GM19238 (cell line): ENCODE measurements at regions not wholly inside any gene's neighbourhood (a gene's known extent, or its start where the extent isn't known, plus 50 kb on each side); places are given as distances from the start of the nearest gene placed in this dataset.

Source experiments
- DNase-seq: peaks from one replicate; pipeline ENCODE4 v3.0.0; 2011; ENCODE audit warnings: low spot score; ENCODE audit not compliant: insufficient read length

DNA sequence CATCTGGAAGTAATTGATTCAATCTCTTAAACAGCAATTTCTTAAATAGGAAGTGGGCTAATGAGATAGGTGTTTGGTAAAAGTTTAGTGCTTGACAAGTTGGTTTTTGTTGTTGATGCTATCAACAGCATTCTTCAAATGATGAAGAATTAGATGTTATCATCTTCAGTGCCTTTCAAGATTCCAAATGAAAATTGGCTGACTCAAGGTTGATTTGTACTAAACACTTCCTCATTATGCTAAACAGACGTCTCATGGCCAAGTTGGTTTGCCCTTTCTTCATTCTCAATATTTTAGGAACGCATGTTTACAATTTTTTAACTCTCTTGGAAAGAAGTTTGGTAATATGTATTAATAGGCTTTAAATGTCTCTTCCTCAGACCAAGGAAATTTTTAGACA is 86.0 kb downstream of the MID1IP1 start:
- no peak for DNase-seq

DNA sequence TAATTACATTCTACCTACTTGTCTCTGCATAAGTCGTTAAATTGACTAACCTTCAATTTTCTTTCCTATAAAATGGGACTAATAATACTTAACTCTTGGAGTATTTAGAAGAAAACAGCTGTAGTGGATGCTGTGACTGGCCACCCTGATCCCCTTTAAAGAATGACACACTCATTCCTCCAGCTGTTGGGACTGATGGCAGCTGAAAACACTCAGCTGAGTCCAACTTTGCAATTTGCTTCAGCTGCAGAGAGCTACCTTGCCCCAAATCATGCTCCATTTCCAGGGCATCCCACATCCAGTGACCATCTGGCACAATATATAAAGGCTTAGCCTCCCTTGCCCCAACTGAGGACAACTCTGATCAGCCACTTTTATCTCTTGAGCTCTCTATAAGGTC is 89.1 kb downstream of the MID1IP1 start:
- DNase-seq: no peak

DNA sequence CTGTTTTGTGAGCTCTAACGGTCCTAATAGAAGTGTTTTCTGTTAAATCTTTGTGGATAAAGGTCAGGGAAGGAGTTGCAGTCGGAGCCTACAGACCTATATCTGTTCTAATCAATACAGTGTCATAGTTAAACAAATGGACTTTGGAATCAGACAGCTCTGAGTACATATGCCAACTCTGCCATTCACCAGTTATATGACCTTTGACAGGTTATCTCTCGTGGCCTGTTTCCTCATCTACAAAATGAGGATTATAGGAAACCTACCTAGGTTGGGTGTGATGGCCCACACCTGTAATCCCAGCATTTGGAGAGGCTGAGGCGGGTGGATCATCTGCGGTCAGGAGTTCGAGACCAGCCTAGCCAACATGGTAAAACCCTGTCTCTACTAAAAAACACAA is 89.7 kb downstream of the MID1IP1 start:
- no peak for DNase-seq

DNA sequence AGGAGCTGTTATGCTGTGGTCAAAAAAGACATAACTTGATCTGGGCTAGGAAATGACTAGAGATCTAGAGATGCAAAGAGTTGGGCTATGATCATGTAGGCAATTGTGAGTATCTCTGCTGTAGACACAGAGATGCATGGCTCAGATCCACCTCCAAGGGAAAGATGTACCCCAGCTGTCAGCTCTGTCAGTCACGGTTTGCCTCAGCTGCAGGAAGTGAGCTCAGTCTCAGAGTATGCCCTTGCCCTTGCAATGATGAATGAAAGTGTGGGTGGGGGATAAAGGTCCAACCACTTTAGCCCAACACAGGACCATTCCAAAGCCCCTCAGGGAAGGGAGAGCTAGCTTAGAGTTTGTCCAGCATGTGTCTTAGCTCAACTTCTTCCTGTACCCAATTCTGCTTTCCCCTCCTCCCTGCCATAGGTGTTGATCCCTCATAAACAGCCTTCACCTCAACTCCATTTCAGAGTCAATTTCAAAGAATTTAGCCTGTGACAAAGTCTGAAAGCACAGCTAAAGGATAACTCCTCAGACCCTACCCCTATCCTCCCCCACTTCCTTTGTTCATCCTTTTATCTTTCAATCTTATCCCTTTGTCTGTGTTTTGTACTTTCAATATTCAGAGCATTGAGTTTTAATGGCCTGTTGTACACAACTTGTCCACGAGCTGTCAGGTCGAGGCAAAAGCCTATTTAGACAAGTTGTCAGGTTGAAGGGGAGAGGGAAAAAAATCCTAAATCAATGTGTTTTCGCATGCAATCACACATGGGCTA is 90.6 kb downstream of the MID1IP1 start:
- DNase-seq: peak; percentile 2

DNA sequence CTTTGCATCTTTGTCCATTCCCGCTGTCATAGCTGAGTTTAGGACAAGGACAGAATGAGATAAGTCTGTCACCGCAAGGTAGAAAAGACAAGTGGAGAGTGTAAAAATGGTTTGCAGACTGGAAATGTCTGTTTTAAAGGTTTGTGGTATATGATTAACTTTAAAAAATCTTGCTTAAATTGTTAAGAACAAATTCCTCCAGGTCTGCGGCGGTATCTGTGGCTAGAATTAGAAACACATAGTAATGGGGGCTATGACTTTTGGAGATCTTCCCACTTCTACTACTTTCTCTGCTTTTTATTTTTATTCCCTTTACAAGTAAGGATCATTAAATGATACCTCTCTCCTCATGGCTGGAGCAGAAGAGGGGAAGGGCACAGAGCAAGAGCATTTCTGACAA is 92.2 kb downstream of the MID1IP1 start:
- no peak for DNase-seq

DNA sequence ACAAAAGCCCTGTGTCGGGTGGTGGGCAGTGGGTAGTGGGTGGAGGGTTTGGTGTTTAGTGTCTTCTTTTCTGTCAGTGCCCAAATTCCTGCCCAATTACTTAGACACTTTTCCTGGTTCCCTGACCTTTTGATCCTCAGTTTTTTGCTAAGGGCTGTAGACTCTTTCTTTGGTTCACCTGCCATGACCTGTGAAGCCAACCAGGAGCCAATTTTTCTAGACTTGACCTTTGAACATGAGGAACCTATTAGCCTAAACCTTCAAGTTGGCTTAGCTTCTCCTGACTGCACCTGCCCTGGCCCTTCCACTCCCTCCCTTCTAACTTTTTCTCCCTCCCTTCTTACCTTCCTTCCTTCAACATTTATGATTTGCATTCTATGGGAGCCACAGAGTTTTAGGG is 94.5 kb downstream of the MID1IP1 start:
- no peak for DNase-seq

DNA sequence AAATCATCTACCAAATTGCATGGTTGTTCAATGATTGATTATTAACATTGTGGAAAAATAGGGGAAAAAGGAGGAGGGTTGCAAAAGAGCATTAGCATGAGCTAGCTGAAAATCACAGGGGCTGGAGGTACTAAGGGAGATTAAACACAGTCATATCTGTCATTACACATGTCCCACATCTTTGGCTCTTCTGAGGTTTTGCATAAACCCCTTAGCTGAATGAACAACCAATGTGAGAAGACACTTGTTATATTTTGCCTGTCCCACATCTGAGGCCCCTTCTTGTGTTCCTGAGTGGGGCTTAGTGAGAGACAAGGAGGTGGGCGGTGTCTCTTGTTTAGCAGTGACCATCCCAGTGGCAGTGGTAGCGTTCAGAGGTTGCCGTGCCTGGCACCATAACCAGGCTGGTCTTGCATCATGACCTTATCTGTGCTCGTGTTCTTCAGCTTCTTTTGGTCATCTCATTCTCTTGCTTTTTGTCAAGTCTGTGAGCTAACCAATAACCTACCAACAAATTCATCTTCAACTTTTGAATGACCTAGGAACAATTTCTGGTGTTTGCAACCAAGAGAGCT is 95.6 kb downstream of the MID1IP1 start:
- DNase-seq: no peak

DNA sequence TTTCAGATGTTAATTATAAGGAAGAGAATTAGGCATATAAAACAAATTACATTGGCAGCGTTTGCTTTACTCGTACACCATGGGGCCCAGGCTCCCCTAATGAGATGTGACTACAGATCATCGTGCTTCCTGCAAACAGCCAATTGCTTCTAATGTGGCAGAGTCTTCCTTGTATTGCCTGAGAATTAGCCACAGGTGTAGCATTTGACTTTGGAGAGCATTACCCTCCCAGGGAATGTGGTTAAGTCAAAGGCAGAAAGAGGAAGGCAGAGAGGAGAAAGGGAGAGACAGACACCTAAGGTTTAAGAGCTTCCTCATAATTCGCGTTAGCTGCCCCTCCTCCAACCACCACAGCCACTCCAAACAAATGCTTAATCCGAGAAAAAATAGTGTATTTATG is 97.0 kb downstream of the MID1IP1 start:
- DNase-seq: no peak

DNA sequence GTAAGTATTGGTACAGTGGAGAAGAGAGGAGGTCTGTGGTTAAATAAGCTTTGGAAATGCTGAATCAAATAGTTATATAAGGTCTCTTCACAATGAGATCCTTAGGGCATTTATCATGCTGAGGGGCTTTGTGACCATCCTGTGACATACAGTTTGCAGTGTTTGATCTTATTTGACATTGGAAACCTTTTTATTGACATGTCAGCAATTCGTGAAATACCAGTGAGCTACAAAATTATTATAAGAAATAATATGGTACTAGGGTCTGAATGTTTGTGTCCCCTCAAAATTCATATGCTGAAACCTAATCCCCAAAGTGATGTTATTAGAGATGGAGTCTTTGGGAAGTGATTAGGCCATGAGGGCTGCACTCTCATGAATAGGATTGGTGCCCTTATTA is 98.4 kb downstream of the MID1IP1 start:
- DNase-seq: no peak

DNA sequence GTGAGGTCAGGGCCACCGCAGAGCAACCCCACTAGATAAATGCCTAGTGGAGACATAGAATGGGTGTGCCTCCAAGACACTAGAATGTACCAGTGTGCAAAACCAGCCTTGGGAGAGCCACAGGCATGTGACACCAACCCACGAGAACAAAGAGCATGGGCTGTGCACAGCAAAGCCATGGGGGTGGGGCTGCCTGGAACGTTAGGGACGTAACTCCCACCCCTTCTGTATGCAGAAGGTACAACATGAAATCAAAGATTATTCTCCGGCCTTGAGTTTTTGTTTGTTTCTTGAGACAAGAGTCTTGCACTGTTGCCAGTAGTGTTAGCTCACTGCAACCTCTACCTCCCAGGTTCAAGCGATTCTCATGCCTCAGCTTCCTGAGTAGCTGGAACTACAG is 99.5 kb downstream of the MID1IP1 start:
- no peak for DNase-seq

DNA sequence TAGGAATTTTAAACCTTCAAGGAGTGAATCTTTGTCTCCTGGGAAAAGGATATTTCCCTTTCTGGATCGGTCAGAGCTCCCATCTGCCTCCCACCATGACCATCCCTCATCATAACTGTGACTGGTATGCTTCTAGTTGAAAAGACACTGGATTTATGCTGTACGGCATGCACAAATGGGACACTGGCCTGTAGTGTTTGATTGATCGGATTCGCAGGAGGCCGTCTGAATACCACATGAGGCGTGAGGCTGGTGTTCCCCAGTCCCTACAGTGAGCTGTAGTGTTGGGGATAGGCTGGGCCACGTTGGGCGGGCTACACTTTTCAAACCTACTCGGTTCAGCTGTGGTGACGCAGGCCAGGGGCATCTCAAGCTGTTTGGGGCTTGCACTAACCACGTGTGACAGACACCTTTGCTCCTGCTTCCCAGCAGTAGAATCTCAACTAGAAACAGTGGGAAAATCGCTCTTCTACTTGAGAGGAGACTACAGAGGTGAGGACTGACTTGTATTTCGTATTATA is 101.8 kb downstream of the MID1IP1 start:
- no peak for DNase-seq

DNA sequence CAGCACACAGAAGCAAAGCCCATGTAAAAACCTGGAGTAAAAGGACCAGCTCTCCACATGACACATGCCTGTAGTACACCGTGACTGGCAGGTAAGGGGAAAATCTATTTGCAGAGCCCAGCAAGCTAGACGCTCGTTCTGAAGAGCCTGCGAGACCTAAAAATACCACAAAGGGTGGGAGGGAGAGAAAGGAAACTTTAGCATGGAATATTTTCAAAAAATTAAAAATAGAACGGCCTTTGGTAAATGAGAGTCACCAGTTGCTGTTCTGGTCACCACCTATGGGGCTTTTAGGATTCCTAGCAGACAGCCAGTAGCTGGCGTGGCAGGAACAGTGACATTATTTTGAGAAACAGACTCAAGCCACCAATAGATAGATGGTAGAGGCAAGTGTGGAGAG is 115.5 kb downstream of the MID1IP1 start:
- no peak for DNase-seq

DNA sequence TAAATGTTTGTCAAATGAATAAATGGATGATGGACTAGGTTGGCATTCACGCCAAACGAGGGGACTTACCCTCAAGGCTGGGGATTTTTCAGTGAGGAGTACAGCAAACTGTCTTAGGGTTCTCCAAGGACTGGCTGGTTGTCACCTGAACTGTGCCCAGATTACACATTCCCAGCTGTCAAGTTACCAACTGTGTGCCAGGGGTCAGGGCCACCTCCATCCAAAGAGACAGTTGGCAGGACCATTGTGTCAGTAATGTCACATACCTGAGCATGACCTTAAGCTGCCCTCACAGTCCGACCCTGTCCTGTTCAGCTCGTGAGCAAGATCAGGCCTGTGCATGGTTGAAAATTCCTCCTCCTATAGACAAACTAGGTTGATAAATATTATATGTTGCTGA is 116.7 kb downstream of the MID1IP1 start:
- no peak for DNase-seq

DNA sequence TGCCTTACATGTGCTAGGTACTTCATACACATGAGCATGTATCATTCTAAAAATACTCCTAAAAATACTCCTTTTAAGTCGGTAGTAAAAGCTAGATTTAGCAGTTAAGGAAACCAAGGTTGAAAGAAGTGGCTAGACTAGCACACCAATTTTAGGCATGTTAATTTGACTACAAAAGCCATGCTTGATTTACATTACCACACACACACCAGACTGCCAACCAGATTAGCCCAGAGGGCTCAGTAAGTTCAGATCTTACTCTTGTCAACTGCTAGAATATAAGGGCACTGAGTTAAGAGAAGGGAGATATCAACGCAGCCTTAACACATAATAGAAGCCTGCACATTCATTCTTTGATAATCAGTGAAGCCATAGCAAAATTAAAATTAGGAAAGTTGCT is 117.9 kb downstream of the MID1IP1 start:
- no peak for DNase-seq

DNA sequence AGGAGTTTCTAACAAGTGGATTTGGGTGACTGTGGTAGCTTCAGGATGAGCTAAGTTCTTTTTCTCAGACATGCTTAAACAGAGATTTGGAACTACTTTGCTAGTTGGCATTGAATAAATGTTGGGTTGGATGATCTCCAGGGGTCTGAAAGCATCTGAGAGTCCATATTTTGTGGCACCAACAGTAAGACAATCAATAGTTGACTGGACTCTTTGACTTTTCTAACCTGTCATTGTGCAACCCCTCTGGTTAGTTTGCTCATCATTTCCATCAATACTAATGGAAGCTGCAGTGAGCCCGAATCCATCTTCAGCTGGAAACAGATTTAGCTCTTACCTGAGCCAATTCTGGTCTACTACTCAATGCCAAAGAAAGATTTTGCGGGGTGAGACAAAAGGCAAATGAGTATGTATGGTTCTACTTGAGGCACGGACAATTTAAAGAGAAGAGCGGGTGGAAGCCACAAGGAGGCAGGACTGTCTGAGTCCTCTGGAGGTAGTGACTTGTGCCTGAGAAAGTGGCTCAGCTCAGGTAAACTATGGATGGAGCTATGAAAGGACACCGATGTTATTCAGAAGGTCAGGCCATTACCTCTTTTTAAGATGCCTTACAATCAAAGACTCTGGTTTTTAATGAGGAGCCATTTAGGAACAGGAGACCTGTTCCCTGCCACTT is 118.7 kb downstream of the MID1IP1 start:
- DNase-seq: no peak

DNA sequence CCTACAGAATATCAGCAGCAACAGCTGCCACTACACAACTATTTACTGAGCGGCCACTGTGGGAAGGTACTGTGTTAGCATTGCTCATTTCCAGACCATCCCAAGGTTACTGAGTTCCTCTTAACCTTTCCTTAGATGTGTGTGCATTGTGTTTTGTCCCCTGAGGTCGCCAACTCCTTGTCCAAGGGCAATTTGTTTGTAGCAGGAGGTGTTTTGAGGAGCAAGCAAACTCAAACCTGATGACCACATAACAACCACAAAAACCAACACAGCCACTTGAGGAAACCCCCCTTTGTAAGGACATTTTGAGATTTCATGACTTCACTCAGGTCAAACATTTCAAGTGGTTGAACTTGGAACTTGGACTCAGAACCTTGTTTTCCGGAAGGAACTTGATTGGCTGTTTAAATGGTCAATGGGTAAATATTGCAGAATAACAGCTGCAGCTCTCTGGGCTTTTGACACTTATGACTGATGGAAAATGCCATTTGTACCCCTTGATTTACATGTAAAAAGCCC is 122.3 kb downstream of the MID1IP1 start:
- DNase-seq: no peak

DNA sequence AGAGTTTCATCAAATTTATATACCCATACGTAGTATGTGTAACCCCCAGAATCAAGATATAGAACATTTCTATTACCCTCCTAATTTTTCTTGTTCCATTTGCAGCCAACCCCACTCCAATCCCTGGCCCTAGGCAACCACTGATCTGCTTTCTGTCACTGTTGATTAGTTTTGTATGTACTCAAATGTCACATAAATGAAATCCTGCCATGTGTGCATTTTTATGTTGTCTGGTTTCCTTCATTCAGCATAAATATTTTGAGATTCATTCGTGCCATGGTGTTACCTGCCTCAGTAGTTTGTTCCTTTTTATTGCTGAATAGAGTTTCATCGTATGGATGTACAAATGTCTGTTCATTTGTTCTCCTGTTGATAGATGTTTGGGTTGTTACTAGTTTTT is 126.3 kb downstream of the MID1IP1 start:
- DNase-seq: no peak

DNA sequence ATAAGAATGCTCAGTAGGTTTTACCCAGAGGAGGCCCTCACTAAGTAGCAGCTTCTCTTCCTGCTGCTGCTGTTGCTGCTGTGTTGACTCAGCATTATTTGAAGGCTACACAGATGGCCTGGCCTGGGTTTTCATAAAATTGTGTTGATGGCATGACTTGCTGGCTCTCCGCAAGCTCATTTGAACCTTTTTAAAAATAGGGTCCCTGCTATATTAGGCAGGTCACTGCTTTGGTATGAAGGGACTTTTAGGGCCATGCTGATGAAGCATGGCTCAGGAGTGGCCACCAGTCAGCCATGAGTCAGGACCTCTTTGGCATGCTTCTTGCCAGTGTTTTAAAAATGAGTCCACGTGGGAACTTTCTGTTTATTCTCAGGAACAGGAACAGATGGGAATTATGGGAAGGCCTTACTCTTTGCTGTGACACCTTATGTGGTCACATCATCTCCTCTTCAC is 128.7 kb downstream of the MID1IP1 start:
- no peak for DNase-seq

DNA sequence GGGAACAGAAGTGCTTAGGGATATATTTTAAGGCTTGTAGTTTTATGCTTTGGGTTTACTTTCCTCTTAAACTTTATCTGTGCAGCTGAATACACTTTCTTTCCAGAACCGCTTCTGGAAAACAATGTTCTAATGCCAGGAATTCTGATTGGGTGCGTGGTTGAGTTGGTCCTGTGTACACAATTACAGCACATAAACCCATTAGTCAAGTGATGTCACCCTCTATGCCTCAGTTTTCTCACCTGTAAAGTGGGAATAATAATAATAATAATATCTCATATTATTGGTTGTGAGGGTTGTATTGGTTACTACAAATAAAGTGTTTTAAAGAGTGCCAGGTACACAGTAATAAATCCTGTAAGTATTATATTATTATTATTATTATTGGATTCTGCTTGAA is 129.2 kb downstream of the MID1IP1 start:
- DNase-seq: no peak

DNA sequence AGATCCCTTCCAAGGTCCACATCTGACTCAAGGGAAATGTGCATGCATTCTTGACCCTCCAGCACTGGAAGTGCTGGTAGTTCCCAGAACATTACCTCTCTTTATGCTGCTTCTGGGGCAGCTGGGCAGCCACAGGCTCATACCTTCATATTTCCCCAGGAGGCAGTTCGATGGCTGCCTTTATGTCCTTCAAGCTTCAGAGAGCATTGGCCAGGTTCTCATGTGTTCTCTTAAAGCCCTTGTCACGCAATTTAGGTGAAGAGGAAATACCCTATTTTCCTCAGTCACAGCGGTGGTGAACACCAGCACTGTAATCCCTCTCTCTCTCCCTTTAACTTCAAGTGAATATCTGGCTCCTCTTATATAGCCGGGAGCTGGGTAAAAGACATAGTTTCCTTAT is 134.3 kb downstream of the MID1IP1 start:
- DNase-seq: no peak

DNA sequence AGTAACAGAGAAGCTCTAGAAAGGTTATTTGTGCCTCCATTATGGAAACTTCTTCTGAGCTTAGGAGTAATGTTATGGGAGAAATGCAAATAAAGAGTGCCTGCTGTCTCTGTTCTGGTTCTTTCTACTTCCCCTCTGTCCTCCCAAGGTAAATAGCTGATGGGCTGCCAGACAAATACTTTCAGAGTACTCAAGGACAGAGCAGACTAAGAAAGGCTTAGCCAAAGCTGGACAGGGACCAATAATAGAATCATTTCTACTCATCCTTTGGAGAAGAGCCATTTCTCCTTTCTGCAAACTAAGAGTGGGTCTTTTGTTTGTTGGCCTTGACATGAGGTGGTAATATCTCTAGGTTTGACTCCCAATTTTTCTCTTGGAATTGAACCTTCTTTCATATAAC is 136.1 kb downstream of the MID1IP1 start:
- DNase-seq: no peak

DNA sequence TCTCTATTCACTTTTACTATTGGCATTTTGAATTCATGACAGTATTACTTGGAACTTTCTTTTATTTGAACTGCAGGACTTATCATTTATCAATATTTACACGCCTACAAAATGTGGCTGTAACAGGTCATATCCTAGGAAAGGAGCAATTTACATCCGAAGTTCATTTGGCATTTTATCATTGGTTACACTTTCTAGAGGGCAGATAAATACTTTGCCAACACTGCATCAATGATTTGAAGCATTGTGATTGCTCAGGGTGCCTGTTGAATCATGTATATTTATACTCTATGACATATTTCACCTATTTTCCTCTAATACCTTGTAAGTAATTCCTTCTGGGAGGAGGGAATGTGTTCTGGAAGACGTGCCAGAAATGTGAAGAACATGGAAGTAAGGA is 136.7 kb downstream of the MID1IP1 start:
- DNase-seq: no peak
